HG02571 (cell line): ENCODE measurements at regions not wholly inside any gene's neighbourhood (a gene's known extent, or its start where the extent isn't known, plus 50 kb on each side); places are given as distances from the start of the nearest gene placed in this dataset.

Source experiments
- ATAC-seq: cut with Tn5 transposase; IDR thresholded peaks from one replicate; pipeline ENCODE4 v1.9.1; 2021; ENCODE audit warnings: mild to moderate bottlenecking, moderate library complexity; ENCODE audit not compliant: unreplicated experiment

GRCh38 chr19:27672309-27673047, 1540.5 kb downstream of the UQCRFS1 start:
- no peak for ATAC-seq

DNA sequence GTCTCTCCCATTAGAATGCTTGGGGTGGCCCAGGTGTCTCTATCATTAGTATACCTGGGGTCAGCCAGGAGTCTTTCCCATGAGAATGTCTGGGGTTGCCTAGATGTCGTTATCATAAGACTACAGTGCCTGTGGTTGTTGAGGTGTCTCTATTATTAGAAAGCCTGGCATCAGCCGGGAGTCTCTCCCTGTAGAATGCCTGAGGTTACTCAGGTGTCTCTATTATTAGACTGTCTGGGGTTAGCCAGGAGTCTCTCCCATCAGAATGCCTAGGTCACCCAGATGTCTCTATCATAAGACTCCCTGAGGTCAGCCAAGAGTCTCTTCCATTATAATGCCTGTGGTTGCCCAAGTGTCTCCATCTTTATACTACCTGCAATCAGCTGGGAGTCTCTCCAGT, 1541.1 kb downstream of the UQCRFS1 start:
- no peak for ATAC-seq

DNA sequence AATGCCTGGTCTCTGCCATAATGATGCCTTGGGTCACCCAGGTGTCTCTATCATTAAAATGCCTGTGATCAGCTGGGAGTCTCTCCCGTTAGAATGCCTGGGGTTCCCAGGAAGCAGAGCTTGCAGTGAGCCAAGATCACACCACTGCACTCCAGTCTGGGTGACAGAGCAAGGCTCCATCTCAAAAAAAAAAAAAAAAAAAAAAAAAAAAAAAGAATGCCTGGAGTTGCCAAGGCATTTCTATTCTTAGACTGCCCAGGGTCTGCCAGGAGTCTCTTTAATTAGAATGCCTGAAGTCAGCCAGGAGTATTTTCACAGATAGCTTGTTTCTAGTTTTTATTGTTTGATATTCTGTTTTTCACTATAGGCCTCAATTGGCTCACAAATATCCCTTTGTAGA, 1552.5 kb downstream of the UQCRFS1 start:
- ATAC-seq = no peak

DNA sequence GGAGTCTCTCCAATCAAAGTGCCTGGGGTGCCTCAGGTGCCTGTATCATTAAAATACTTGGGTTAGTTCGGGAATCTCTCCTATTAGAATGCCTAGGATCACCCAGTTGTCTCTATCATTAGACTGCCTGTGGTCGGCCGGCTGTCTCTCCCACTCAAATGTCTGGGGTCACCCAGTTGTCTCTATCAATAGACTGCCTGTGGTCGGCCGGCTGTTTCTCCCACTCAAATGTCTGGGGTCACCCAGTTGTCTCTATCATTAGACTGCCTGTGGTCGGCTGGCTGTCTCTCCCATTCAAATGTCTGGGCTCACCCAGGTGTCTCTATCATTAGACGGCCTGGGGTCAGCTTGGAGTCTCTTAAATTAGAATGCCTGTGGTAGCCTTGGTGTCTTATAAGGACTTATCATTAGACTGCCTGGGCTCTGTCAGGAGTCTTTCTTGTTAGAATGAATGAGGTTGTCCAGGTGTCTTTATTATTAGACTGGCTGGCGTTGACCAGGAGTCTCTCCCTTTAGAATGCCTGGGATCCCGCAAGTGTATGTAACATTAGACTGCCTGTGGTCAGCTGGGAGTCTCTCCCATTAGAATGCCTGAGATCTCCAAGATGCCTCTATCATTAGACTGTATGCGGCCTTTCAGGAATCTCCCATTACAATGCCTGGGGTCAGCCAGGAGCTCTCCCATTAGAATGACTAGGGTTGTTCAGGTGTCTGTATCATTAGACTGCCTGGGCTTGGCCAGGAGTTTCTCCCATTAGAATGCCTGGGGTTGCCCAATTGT, 1555.5 kb downstream of the UQCRFS1 start:
- no peak for ATAC-seq

DNA sequence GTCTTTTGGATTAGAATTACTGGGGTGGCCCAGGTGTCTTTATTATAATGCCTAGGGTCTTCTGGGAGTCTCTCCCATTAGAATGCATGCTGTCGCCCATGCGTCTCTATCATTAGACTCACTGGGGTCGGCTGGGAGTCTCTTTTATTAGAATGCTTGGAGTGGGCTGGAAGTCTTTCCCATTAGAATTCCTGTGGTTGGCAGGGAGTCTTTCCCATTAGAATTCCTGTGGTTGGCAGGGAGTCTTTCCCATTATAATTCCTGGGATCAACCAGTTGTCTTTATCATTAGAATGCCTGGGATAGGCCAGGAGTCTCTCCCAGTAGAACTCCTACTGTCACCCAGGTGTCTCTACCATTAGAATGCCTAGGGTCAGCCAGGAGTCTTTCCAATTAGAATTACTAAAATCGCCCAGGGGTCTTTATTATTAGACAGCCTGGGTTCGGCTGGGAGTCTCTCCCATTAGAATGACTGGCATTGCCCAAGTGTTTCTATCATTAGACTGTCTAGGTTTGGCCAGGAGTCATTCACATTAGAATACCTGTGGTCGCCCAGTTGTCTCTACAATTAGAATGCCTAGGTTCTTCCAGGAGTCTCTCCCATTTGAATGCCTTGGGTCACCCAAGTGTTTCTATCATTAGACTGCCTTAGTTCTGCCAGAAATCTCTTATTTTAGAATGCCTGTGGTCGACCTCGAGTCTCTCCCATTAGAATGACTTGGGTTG, 1558.5 kb downstream of the UQCRFS1 start:
- no peak for ATAC-seq

DNA sequence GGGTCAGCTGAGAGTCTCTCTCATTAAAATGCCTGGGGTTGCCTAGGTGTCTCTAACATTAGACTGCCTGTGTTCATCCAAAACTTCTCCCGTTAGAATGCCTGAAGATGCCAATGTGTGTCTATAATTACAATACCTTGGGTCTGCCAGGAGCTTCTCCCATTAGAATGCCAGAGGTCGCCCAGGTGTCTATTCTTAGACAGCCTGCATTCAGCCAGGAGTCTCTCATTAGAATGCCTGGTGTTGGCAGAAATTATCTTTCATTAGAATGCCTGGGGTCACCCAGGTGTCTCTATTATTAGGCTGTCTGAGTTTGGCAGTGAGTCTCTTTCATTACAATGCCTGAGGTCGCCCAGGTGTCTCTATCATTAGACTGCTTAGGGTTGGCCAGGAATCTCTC, 1560.2 kb downstream of the UQCRFS1 start:
- ATAC-seq = no peak

DNA sequence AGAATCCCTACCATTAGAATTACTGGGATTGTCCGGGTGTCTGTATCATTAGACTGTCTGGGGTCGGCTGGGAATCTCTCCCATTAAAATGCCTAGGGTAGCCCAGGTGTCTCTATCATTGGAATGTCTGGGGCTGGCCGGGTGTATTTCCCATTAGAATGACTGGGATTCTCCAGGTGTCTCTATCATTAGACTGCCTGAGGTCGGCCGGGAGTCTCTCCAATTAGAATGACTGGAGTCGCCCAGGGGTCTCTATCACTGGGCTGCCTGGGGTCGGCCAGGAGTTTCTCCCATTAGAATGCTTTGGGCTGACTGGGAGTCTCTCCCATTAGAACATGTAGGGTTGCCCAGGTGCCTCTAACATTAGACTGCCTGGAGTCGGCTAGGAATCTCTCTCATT, 1560.7 kb downstream of the UQCRFS1 start:
- ATAC-seq = no peak

GRCh38 chr19:27647423-27647822, 1565.5 kb downstream of the UQCRFS1 start:
- ATAC-seq = no peak

- ATAC-seq = no peak
Observed at GRCh38 chr19:27635401-27635800, 1577.5 kb downstream of the UQCRFS1 start.

- ATAC-seq = no peak
Observed at GRCh38 chr19:27618006-27618405, 1594.9 kb downstream of the UQCRFS1 start.

GRCh38 chr19:27580906-27581305, 1632.0 kb downstream of the UQCRFS1 start:
- no peak for ATAC-seq
